ENCODE measurements at regions not wholly inside any gene's neighbourhood (a gene's known extent, or its start where the extent isn't known, plus 50 kb on each side); places are given as distances from the start of the nearest gene placed in this dataset.

DNA sequence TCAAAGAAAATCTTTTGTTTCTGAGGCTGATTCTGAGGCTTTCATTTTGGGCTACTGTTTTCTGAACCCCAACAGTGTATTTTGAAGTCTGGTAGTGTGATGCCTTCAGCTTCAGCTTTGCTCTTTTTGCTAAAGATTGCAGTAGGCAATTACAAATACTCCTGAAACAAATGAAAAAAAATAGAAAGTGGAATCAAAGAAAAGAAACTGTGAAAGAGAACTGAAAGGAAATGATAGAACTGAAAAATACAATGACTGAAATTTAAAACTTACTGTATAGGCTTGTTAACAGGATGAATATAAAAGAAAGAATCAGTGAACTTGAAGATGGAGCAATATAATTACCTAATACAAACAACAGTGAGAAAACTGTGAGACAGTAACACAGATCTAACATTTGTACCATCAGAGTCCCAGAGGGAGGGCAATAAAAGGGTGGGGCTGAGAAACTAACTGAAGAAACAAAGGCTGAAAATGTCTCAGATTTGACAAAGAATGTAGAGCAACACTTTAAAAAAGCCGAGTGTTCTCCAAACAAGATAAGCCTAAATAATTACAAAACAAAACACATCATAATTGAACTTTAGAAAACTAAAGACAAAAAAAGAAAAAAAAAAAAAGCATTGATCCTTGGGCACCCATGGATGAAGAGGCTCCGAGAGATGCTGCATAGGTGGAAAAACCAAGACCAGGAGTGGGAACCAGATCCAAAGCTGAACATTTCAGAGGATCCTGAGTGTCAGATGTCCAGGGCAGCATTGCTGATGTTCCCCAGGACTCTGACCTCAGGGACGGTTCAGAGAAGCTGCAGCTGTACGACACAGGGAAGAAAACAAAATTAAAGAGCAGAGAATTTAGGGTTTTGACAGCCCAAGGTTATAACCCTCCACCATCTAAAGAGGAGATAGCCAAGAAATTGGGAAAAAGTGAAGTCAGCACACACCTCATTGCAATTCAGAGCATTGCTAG is 223.2 kb upstream of the IGFBP3 start:
- no peak for DNase-seq (ENCODE audit: low read depth in 2 of 2)

DNA sequence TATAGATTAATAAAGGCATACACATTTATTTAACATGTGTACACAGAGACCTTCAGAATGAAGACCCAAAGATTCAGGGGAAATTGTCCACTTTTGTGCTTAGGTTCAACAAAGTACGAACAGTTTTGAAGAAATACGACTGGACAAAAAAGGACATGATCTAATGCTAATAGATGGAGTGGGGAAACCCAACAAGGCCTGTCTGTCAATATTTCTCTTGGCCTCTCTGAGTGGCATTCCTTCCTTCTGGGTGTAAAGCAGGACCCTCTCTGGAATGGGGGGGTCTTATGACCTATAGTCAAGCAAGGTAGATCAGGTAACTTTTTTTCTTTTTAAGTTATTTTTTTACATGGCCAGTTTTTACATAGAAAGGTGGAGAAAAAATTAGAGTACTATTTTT is 222.3 kb upstream of the IGFBP3 start:
- DNase-seq (ENCODE audit: low read depth in 2 of 2) = no peak

DNA sequence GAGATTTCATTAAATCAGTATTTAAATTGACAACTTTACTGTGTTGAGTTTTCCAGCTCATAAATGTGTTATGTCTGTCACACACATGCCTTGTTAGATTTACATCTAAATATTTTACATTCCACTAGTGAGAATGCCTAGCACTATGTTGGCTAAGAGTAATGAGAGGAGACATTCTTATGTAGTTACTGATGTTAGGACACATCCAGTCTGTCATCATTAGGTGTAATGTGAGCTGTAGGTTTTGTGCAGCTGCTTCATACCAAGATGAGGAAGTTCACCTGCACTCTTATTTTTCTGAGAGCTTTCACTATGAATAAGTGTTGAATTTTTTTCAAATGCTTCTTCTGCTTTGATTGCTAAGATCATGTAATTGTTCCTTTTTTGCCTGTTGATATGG is 218.0 kb upstream of the IGFBP3 start:
- DNase-seq (ENCODE audit: low read depth in 2 of 2) = no peak

DNA sequence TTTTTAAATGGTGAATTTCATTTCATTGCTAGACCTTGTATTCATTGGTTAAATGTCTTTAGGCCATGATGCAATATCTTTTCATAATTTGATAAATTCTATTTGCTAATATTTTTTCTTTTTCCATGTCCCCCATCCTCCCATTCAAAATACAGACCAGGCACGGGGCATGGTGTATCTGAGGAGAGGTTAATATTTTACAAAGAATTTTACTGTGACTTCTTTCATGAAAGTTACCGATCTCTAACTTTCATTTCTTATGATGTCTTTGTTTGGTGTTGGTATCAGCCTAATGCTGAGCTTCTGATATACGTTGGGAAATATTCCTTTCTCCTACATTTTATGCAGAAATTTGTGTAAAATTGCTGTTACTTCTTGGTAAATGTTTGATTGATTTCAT is 216.7 kb upstream of the IGFBP3 start:
- no peak for DNase-seq (ENCODE audit: low read depth in 2 of 2)

DNA sequence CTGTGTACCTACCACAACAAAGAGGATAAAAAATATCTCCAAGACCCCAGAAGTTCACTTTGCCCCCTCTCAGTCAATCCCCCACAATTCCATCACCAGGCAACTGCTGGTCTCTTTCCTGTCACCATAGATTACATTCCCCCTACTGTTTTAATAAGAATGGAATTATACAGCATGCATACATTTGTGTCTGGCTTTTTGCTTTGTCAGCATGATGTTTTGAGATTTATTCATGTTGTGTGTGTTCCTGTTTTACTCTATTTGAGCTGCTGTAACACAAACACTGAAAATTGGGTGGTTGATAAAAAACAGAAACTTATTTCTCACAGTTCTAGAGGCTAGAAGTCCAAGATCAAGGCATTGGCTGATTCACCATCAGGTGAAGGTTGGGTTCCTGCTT is 214.5 kb upstream of the IGFBP3 start:
- no peak for DNase-seq (ENCODE audit: low read depth in 2 of 2)

DNA sequence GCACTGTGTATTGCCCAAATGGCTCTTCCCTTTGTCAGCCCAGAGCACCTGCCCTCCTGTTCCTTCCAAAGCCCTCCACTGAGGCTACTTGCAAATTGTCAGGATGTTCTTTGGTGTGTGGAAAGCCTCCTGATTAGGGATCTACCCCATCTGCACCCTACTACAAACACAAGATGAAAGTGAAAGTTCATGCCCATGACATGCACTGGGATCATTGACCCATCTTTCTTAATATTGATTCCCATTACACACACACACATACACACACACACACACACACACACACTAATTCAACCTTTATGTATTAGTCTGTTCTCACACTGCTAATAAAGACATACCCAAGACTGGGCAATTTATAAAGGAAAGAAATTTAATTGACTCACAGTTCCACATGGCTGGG is 213.7 kb upstream of the IGFBP3 start:
- DNase-seq (ENCODE audit: low read depth in 2 of 2) = no peak

DNA sequence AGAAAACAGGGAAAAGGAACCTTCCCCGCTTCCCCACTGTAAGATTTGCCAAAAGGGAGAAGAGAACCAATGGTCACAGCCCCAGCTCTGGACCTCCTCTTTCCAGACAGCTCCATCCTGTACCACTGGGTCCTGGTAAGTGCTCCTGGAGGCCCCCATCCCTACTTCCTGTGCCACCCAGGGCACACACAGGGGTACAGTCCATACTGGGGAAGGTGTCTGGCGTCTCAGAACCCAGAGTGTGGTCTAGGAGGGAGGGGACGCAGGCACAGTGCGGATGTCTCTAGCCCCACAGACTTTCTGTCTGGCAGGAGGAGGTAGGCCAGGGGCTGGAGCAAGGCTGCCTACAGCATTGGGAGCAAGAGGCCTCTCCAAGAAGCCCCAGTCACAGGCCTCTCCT is 213.3 kb upstream of the IGFBP3 start:
- DNase-seq (ENCODE audit: low read depth in 2 of 2) = no peak

DNA sequence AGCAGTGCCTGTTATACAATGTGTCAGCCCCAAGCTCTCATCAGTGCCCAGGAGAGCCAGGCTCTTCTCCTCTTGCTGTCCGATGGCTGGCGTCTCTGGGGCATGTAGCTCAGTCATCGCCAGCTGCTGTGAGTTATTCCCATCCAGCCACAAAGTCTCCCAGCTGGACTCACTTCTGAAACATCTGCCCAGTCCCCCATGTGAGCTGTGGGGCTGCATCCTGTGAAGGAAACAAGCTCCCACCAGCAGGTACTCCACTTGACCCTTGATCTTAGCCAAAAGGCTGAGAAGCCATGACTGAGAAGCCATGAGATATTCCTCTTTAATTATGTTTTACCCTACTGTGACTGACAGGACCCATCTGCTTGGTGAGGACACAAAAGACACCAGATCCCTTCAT is 212.7 kb upstream of the IGFBP3 start:
- DNase-seq (ENCODE audit: low read depth in 2 of 2) = no peak

DNA sequence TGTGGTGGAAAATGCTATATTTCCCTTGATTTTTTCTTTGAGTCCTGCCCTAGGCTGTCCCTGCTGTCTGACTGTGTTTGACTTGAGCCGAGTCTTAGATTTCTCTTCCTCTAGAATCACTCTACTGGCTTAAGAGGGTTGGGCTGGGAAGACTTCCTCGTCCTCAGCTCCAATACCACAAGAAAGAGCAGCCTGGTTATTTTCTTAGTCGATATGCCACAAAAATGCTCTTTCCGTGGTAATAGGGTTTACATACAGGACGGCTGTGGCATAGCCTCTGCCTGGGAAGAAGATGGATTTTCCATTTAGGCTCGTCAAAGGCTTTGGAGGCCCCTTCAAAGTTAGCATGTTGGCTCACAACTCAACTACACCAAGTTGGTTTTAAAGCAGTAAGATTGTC is 212.0 kb upstream of the IGFBP3 start:
- no peak for DNase-seq (ENCODE audit: low read depth in 2 of 2)

DNA sequence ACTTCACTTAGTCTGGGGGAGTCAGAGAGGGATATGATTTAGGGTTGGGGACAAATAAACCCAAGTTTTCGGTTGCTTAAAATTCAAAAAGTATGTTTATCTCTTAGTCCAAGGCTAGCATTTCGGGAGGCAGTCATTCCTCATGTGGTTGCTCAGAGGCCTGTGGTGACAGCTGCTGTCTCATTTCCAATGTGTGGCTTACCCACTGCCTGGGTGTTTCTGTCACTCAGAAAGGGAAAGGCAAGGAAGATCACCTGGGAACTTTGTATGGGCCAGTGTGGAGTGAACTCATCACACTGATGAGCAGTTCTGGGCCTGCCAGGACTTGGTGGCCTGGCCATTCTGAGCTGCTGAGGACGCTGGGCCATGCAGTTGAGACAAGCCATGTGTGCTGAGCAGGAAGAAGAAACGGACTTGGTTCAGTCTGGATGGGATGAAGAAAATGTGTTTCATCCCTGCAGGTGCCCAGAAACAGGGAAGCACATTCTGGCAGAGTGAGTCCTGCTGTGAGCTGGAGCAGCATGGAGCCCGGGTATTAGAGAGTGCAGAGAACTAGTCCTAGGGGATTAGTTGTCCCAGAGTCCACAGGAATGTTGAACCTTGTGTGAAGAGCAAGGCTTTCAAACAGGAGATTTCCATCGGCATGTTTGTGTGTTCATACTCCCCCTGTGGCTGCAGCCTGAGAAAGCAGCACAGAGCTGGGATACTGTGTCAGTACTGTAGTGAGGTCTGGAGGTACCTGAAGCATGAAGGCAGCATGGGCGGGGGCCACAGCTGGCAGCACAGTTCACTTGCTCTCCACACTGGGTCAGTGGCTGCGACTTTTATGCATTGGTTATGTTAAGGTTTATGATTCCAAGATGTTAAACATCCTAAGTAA is 211.1 kb upstream of the IGFBP3 start:
- no peak for DNase-seq (ENCODE audit: low read depth in 2 of 2)

DNA sequence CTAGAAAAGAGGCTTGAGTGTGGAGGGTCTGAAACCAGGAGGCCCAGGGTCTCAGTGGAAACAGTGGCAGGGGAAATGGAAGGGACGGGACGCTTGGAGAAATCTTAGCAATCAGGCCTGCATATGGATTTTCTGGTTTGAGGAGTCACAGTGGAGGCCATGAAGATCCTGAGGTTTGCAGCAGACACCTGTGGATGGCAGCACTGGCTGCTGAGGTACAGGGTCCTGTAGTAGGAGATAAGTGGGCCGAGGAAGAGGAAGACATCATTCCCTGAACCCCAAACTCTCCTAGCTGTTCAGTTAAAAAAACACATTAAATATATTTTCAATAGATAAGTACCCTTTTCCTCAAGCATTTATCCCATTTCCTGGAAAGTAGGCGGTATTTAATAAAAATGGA is 208.8 kb upstream of the IGFBP3 start:
- DNase-seq (ENCODE audit: low read depth in 2 of 2) = no peak

DNA sequence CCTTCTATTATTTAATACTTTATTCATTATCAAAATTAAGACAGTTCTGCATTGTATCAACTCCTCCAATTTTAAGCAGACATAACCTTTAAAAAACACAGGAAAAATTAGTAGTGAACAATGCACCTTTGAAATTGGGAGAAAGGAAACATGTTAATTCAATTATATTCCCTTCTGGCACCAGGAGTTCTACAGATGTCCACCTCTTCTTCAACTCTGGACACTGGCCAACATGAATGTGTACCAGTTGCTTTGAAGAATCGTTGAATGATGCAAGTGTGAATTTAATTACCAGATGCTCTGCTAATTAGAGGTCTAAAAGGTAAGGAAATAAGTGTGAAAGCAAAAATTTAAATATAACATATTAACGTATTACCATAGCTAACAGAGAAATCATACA is 206.7 kb upstream of the IGFBP3 start:
- DNase-seq (ENCODE audit: low read depth in 2 of 2) = no peak

DNA sequence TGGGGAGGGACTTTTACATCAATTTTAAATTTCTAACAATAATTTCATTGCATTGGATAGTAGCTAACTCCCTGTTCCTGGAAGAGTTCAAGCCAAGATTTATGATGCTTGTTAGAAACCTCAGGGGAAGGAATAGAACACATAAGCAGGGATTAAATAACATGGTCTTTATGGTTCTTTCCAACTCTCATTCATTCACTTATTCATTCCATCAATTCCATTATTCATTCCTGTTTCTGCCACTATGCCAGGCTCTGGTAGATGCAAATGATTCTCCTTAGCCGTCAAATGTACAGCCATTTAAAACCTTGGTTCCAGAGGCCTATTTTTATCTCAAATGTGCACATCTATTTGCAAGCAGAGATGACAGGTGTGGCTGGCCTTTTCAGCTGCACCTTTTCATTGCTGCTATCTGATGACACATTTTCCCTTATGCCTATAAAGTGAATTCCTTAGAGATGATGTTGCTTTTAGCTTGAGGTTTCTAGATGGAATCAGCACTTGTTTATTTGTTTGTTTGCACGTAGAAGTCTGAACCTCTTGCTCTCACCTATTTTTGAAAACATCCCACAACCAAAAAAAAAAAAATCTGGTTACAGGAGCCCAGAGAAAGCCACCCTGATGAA is 205.7 kb upstream of the IGFBP3 start:
- no peak for DNase-seq (ENCODE audit: low read depth in 2 of 2)

DNA sequence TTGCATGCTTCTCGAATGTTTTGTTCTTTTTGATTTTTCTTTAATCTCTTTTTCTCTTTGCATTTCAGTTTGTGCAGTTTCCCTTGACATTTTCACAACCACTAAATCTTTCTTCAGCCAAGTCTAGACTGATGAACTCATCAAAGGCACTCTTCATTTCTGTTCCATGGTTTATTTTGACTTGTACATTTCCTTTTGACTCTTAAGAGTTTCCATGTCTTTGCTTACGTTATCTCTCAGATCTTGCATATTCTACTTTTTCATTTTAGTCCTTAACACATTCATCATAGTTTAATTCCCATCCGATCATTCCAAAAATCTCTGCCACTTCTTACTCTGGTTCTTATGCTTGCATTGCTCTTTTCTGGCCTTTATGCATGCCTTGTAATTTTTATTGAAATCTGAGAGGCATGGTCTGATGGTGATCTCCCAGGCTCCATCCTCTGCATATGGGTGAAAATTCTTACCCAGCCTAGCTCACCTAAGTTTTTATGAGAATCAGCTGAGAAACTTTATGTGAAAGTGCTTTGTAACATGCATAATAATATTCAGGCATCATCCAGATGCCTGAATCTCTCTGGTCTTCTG is 202.8 kb upstream of the IGFBP3 start:
- DNase-seq (ENCODE audit: low read depth in 2 of 2) = no peak

DNA sequence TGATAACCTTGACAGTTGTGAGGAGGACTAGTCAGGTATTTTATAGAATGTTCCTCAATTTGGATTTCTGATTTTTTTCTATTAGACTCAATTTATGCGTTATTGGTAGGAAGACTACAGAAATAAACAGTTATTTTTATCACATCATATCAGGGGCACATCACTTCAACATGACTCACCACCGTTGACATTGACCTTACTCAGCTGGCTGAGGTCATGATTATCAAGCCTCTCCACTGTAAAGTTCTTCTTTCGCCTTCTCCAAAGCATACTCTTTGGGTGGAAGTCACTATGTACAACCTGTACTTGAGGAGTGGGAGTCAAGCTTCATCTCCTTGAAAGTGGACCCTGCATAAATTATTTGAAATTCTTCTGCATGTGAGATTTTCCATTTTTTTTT is 194.3 kb upstream of the IGFBP3 start:
- no peak for DNase-seq (ENCODE audit: low read depth in 2 of 2)

DNA sequence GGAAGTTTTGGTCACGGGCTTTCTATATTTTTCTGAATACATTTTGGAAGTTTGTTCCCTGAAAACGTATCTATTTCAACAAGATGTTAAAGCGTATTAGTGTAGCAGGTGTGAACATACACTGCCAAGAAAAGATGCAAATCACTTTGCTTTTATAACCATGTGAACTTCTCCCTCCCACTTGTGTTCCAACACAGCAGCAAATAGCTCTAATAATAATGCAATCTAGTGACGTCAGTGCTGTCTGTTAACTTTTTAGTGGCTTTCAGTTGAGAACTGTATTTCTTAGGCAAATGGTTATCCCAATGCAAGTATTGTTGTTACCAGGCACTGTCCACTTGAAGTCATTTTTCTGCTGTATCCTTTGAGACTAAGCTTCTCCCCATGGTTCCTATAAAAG is 188.4 kb upstream of the IGFBP3 start:
- no peak for DNase-seq (ENCODE audit: low read depth in 2 of 2)

DNA sequence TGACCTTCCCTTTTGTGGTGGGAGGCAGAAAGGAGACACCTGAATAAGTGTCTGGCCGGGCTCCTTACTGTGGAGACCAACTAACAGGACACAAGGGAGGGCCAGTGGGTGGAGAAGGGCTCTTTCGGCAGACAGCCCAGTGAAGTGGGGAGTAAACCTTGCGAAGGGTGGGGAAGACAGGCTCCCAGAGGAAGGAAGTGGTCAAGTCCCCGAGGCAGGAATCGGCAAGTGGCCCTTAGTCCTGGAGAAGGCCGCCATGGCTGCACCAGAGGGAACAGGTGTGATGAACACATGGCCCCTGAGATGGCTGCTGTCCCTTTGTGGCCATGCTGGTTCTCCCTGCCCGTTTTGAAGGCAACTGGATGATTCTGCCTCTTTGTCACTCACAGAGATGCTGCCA is 187.2 kb upstream of the IGFBP3 start:
- DNase-seq (ENCODE audit: low read depth in 2 of 2) = no peak

DNA sequence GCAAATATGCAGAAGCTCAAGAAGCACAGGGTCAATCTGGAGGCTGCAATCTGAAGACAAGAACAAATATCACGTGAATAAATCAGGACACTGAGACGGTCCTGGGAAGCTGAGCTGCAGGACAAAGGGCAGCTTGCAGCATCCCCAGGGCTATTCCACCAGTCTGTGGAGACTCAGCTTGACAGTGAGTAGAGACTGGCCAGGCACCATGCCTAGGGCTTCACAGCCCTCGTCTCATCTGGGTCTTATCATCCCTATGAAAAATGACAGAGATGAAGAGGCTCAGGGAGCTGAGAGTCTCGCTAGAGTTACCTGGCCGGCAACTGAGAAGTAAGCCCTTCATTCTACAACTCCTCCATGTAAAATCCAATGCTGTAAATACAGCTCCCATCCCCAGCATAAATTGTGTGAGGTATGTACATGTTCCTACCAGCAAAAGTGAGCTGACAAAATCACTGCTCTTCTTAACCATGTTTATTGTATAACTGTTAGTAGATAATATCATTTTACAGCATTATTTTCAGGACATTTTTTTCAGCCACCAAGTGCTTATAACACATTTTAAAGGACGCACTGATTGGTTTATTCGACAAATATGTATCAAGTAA is 186.6 kb upstream of the IGFBP3 start:
- DNase-seq (ENCODE audit: low read depth in 2 of 2) = no peak

DNA sequence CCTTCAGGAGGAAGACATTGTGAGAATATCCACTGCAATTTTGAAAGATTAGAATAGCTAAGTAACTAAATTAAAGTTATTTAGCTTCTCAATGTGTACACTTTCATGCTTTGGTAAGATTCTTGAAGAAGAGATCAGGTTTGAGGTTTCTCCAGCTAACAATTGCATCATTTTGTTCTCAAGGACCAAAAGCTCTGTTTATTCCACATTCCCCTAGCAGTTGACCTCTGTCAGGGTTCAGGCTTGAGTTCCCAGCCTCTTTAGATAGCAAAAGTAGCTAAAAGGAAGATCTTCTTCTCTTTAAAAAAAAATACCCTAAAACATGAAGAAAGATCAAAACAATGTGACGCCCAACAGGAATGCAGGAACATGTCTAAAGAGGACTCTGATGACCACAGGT is 179.4 kb upstream of the IGFBP3 start:
- DNase-seq (ENCODE audit: low read depth in 2 of 2) = no peak

DNA sequence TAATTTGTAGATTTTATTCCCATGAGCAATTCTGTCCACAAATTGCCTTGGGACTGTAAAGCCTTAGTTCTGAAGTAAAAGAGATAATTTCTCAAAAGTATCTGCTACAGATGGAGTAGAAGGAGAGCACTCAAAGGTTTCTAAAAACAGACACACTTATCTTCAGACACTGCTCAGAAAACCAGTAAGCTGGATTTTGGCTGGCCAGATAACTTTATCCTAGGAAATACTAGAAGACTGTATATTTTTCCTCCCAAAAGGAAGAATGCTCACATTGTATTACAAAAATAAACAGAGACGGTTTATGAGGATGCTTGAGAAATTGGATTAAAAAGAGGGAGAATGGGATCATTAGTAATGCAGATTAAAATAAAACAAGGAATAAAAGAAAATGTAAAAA is 178.0 kb upstream of the IGFBP3 start:
- DNase-seq (ENCODE audit: low read depth in 2 of 2) = no peak

DNA sequence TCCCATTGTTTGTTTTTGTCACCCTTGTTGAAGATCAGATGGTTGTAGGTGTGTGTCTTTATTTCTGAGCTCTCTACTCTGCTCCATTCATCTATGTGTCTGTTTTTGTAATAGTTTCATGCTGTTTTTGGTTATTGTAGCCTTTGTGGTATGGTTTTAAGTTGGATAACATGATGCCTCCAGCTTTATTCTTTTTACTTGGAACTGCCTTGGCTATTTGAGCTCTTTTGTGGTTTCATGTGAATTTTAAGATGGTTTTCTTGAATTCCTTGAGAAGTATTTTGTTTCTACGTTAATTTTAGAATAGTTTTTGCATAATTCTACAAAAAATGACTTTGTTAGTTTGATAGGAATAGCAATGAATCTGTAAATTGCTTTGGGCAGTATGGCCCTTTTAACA is 170.0 kb upstream of the IGFBP3 start:
- DNase-seq (ENCODE audit: low read depth in 2 of 2) = no peak

DNA sequence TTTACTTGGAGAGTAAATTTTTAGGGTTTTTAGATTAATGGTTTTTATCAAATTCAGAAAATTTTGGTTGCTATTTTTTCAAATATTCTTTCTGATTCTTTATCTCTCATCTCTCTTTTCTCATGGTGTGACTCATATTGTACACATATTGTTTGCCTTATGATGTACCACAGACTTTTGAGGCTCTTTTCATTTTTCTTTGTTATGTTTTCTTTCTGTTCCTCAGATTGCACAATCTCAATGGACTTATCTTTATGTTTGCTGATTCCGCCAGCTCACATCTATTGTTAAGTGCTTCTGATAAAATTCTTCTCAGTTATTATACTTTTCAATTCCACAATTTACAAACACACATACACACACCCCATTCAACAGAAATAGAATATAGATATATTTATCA is 168.2 kb upstream of the IGFBP3 start:
- no peak for DNase-seq (ENCODE audit: low read depth in 2 of 2)

Data from stimulated activated CD8-positive, alpha-beta memory T cell treated with anti-CD3 and anti-CD28 coated beads, Interleukin-2, amount 100 ng/mL, for 48 hours (primary cell).